CD14-positive monocyte (primary cell): ENCODE measurements at regions not wholly inside any gene's neighbourhood (a gene's known extent, or its start where the extent isn't known, plus 50 kb on each side); places are given as distances from the start of the nearest gene placed in this dataset.

Source experiments
- DNase-seq, 3 donors: peaks; one replicate each; pipeline ENCODE4 v3.0.0-alpha.2; 2011 to 2022
- H2AFZ ChIP-seq: 2 replicates; pipeline ENCODE4 v1.6.0; 2012; ENCODE audit warnings: mild to moderate bottlenecking, low read depth, low read length, inconsistent platforms; ENCODE audit not compliant: insufficient read depth, poor library complexity, severe bottlenecking
- H3K27ac ChIP-seq, 2 donors: 1 replicate in 1 of 2; 2 replicates in 1 of 2; pipeline ENCODE4 v1.5.1; 2012 to 2013; ENCODE audit warnings: low read length in 2 of 2, control low read depth in 1 of 2, inconsistent platforms in 1 of 2, low read depth in 1 of 2, mild to moderate bottlenecking in 1 of 2
- H3K27me3 ChIP-seq, 2 donors: one replicate each; pipeline versions ENCODE4 v1.6.0 to v1.6.1; 2011 to 2013; ENCODE audit warnings: low read length in 2 of 2; ENCODE audit not compliant: control insufficient read depth in 2 of 2, insufficient read depth in 2 of 2
- H3K36me3 ChIP-seq, 2 donors: replicated peaks in 1 of 2; 1 replicate in 1 of 2; 2 replicates in 1 of 2; pipeline versions ENCODE4 v1.5.1 to v1.6.1; 2012 to 2013; ENCODE audit warnings: low read length in 2 of 2, control low read depth in 1 of 2, inconsistent platforms in 1 of 2, mild to moderate bottlenecking in 1 of 2; ENCODE audit not compliant: insufficient read depth in 2 of 2, control insufficient read depth in 1 of 2
- H3K4me1 ChIP-seq, 2 donors: 1 replicate in 1 of 2; 2 replicates in 1 of 2; pipeline versions ENCODE4 v1.5.1 to v1.6.1; 2012 to 2013; ENCODE audit warnings: low read length in 2 of 2, control low read depth in 1 of 2, inconsistent platforms in 1 of 2, mild to moderate bottlenecking in 1 of 2, moderate library complexity in 1 of 2; ENCODE audit not compliant: insufficient read depth in 2 of 2, control insufficient read depth in 1 of 2
- H3K4me2 ChIP-seq: replicated peaks from 2 replicates; pipeline ENCODE3; 2012; ENCODE audit warnings: low read length, moderate library complexity, mild to moderate bottlenecking; ENCODE audit not compliant: poor library complexity, severe bottlenecking; ENCODE audit errors: extremely low read depth
- H3K4me3 ChIP-seq, 3 experiments: fragments of 200-600 bp in 1 of 3; sonication (generic) in 1 of 3; replicated peaks in 1 of 3; 1 replicate in 2 of 3; 2 replicates in 1 of 3; pipeline ENCODE4 v1.5.1; 2011 to 2013; ENCODE audit warnings: low read length in 3 of 3, mild to moderate bottlenecking in 3 of 3, control low read depth in 2 of 3, low read depth in 2 of 3, inconsistent platforms in 1 of 3, moderate library complexity in 1 of 3
- H3K79me2 ChIP-seq: 2 replicates; pipeline ENCODE4 v1.6.0; 2012; ENCODE audit warnings: mild to moderate bottlenecking, control low read depth, inconsistent platforms, low read length, moderate library complexity; ENCODE audit not compliant: insufficient read depth
- H3K9ac ChIP-seq: 2 replicates; pipeline ENCODE4 v1.6.0; 2017; ENCODE audit warnings: low read length, mild to moderate bottlenecking; ENCODE audit not compliant: insufficient read depth, poor library complexity, severe bottlenecking
- H3K9me3 ChIP-seq, 2 donors: replicated peaks in 1 of 2; 1 replicate in 1 of 2; 2 replicates in 1 of 2; pipeline versions ENCODE4 v1.5.1 to v1.6.1; 2012 to 2013; ENCODE audit warnings: low read length in 2 of 2, control low read depth in 1 of 2; ENCODE audit not compliant: control insufficient read depth in 1 of 2, insufficient read depth in 1 of 2
- H4K20me1 ChIP-seq: 2 replicates; pipeline ENCODE4 v1.6.0; 2012; ENCODE audit warnings: mild to moderate bottlenecking, low read length, control low read depth, moderate library complexity; ENCODE audit not compliant: insufficient read depth
- H3K27ac Mint-ChIP-seq, 7 donors: one replicate each; pipeline ENCODE4 v1.8.0; 2020; ENCODE audit warnings: mild to moderate bottlenecking in 7 of 7, mixed read lengths in 7 of 7, moderate library complexity in 6 of 7, inconsistent platforms in 2 of 7
- H3K27me3 Mint-ChIP-seq, 3 donors: one replicate each; pipeline ENCODE4 v1.8.0; 2021 to 2022; ENCODE audit warnings: low read depth in 3 of 3, mild to moderate bottlenecking in 3 of 3, mixed read lengths in 3 of 3, moderate library complexity in 3 of 3, inconsistent platforms in 1 of 3
- H3K36me3 Mint-ChIP-seq, 2 donors: one replicate each; pipeline ENCODE4 v1.8.0; 2020; ENCODE audit warnings: mixed read lengths in 2 of 2, inconsistent platforms in 1 of 2, mild to moderate bottlenecking in 1 of 2
- H3K4me1 Mint-ChIP-seq: one replicate; pipeline ENCODE4 v1.8.0; 2020; ENCODE audit warnings: mild to moderate bottlenecking, mixed read lengths
- H3K4me3 Mint-ChIP-seq, 2 donors: one replicate each; pipeline ENCODE4 v1.8.0; 2020; ENCODE audit warnings: mild to moderate bottlenecking in 2 of 2, mixed read lengths in 2 of 2, moderate library complexity in 1 of 2
- H3K9me3 Mint-ChIP-seq, 7 donors: one replicate each; pipeline ENCODE4 v1.8.0; 2020 to 2022; ENCODE audit warnings: mixed read lengths in 7 of 7, mild to moderate bottlenecking in 6 of 7, moderate library complexity in 6 of 7, inconsistent platforms in 2 of 7
- CTCF ChIP-seq: fragments of 200-600 bp; IDR thresholded peaks from one replicate; pipeline ENCODE4 v1.8.0; 2022; ENCODE audit warnings: antibody characterized with exemption, mild to moderate bottlenecking
- WGBS: methylation state at CpG from one replicate; pipeline ENCODE4 v1.1.5; 2013; ENCODE audit warnings: missing lambda C conversion rate; ENCODE audit not compliant: insufficient coverage; 5-methylcytosine and 5-hydroxymethylcytosine counted together
- intact Hi-C, 2 donors: fragments of 100-400 bp; cut with micrococcal nuclease; formaldehyde crosslinking; loops; one replicate each; pipeline versions ENCODE4 v1.15.0 to v1.15.1; 2023

- WGBS: 90% methylated on average over 7 of the region's 8 CpGs
- Histone ChIP-seq H3K27me3 (no peaks in the 10 kb centered on the region), H3K36me3 (no peaks in the 10 kb centered on the region)
Observed at GRCh38 chr15:21269121-21269520, 171.2 kb downstream of the POTEB3 start.

GRCh38 chr15:21268436-21268940 is 171.8 kb downstream of the POTEB3 start:
- H3K4me3 Mint-ChIP-seq: no peak overlapping the region
- H3K9ac ChIP-seq: no peak overlapping the region
- no peaks in the 10 kb centered on the region for H3K36me3 ChIP-seq
- no peak overlapping the region for H3K4me2 ChIP-seq
- H4K20me1 ChIP-seq: no peaks in the 10 kb centered on the region
- no peaks in the 10 kb centered on the region for H3K9me3 ChIP-seq
- no peaks in the 10 kb centered on the region for H3K79me2 ChIP-seq
- H3K27ac ChIP-seq: no peak overlapping the region
- intact Hi-C loops: no loop called here
- WGBS: no CpG with 5 or more reads among the region's 1 CpG
- H3K27ac Mint-ChIP-seq: no peak overlapping the region
- no peaks in the 10 kb centered on the region for H3K36me3 Mint-ChIP-seq
- no peaks in the 10 kb centered on the region for H3K27me3 Mint-ChIP-seq
- DNase-seq: peak in 1 of 3 donors; percentile 10
- H3K4me3 ChIP-seq: no peak overlapping the region
- H2AFZ ChIP-seq: no peak overlapping the region
- peaks cover 0 to 4% (median 0%) of the 10 kb centered on the region in 7 donors for H3K9me3 Mint-ChIP-seq
- H3K4me1 ChIP-seq: peaks cover 26 to 54% of the 10 kb centered on the region in 2 donors
- peaks cover 48% of the 10 kb centered on the region for H3K4me1 Mint-ChIP-seq
- TF ChIP-seq CTCF: no peak
- no peaks in the 10 kb centered on the region for H3K27me3 ChIP-seq

More at GRCh38 chr15:21269121-21269520, 171.2 kb downstream of the POTEB3 start:
- intact Hi-C loops: no loop called here
- Histone ChIP-seq H3K79me2 (no peaks in the 10 kb centered on the region), H3K9ac (no peak overlapping the region), H3K27ac (no peak overlapping the region), H2AFZ (no peak overlapping the region), H3K9me3 (no peaks in the 10 kb centered on the region), H3K4me2 (no peak overlapping the region), H3K4me3 (no peak overlapping the region), H3K4me1 (peaks cover 26 to 54% of the 10 kb centered on the region in 2 donors), H4K20me1 (no peaks in the 10 kb centered on the region)
- DNase-seq: no peak
- no peaks in the 10 kb centered on the region for H3K27me3 Mint-ChIP-seq
- H3K27ac Mint-ChIP-seq: no peak overlapping the region
- peaks cover 48% of the 10 kb centered on the region for H3K4me1 Mint-ChIP-seq
- H3K36me3 Mint-ChIP-seq: no peaks in the 10 kb centered on the region
- H3K4me3 Mint-ChIP-seq: no peak overlapping the region
- TF ChIP-seq CTCF: no peak
- peaks cover 0 to 4% (median 0%) of the 10 kb centered on the region in 7 donors for H3K9me3 Mint-ChIP-seq
